Spleen (tissue), 7 donors: ENCODE measurements at regions not wholly inside any gene's neighbourhood (a gene's known extent, or its start where the extent isn't known, plus 50 kb on each side); places are given as distances from the start of the nearest gene placed in this dataset.

Source experiments
- CTCF ChIP-seq, 11 experiments: fragments of 200-600 bp in 7 of 11; fragments of 450-650 bp in 4 of 11; sonication (generic) in 4 of 11; IDR thresholded peaks in 8 of 11; conservative IDR thresholded peaks in 3 of 11; 1 replicate in 7 of 11; 2 replicates in 4 of 11; pipeline versions ENCODE4 v1.4.0 to v1.8.0; 2016 to 2021; ENCODE audit warnings: antibody characterized with exemption in 11 of 11, inconsistent platforms in 4 of 11, mild to moderate bottlenecking in 1 of 11
- POLR2A ChIP-seq, 3 donors: fragments of 450-650 bp; IDR thresholded peaks; one replicate each; pipeline ENCODE4 v1.5.1; 2017; ENCODE audit warnings: antibody characterized with exemption in 3 of 3, mild to moderate bottlenecking in 1 of 3
- donor health status: DM: no; HTN: no; CAD: no; lungs with moderate emphysema.
- donor health status: DM: no; HTN: no; CAD: no.
- donor health status: DM: no; HTN: no; CAD: no.

DNA sequence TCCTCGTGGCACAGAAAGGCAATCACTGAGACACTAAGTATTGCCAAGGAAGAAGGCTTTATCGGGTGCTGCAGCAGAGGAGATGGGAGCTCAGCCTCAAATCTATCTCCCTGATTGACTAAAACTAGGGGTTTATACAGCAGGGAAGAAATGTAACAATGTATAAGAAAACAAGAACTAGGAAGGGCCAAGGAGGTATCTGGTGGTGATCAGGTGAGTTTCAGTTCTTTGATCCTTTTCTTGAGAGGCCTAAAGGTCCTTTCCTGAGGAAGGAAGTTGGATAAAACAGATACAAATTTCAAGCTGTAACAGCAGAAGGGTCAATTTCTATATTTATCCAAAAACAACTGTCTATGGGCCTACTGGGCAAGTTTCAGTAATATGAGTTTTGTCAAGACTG, 212.4 kb downstream of the COPRS start:
- TF ChIP-seq CTCF (IDR thresholded peaks at IDR 0.05 in 8 of 11, conservative IDR thresholded peaks at IDR 0.05 in 3 of 11) (no peak), POLR2A (IDR thresholded peaks at IDR 0.05) (no peak)
